Neural cell (in vitro differentiated cells): ENCODE measurements at regions not wholly inside any gene's neighbourhood (a gene's known extent, or its start where the extent isn't known, plus 50 kb on each side); places are given as distances from the start of the nearest gene placed in this dataset.

Experiments used
- H2AFZ ChIP-seq: fragments of 200-600, 300-800 bp; sonication (generic), shearing (Covaris generic); 2 replicates; pipeline ENCODE4 v1.6.0; 2014; ENCODE audit warnings: low read depth, mild to moderate bottlenecking, antibody characterized with exemption, low read length, moderate library complexity
- H3F3A ChIP-seq: fragments of 200-600 bp; shearing (Covaris generic); 2 replicates; pipeline ENCODE4 v1.6.1; 2016; ENCODE audit warnings: mild to moderate bottlenecking, moderate library complexity, mixed read lengths, antibody characterized with exemption, low read length; ENCODE audit not compliant: insufficient read depth, poor library complexity, severe bottlenecking
- H3K27ac ChIP-seq: fragments of 200-600, 300-800 bp; sonication (generic), shearing (Covaris generic); 2 replicates; pipeline ENCODE4 v1.5.1; 2014; ENCODE audit warnings: mild to moderate bottlenecking, low read length, moderate library complexity
- H3K27me3 ChIP-seq: fragments of 300-800, 200-600 bp; sonication (generic), shearing (Covaris generic); 2 replicates; pipeline ENCODE4 v1.6.0; 2014; ENCODE audit warnings: mild to moderate bottlenecking, low read depth, low read length, moderate library complexity; ENCODE audit not compliant: insufficient read depth
- H3K36me3 ChIP-seq: fragments of 300-800, 200-600 bp; sonication (generic), shearing (Covaris generic); 2 replicates; pipeline ENCODE4 v1.5.1; 2014; ENCODE audit warnings: mild to moderate bottlenecking, antibody characterized with exemption, low read length, moderate library complexity; ENCODE audit not compliant: insufficient read depth
- H3K4me2 ChIP-seq: fragments of 300-800, 200-600 bp; sonication (generic), shearing (Covaris generic); 2 replicates; pipeline ENCODE4 v1.6.0; 2014; ENCODE audit warnings: mild to moderate bottlenecking, low read length
- H3K4me3 ChIP-seq: fragments of 300-800, 200-600 bp; sonication (generic), shearing (Covaris generic); 2 replicates; pipeline ENCODE4 v1.5.1; 2014; ENCODE audit warnings: mild to moderate bottlenecking, low read length, moderate library complexity
- H3K79me2 ChIP-seq: fragments of 200-600 bp; shearing (Covaris generic); replicated peaks from 2 replicates; pipeline ENCODE4 v1.6.0; 2014; ENCODE audit warnings: mild to moderate bottlenecking, low read length, moderate library complexity; ENCODE audit not compliant: insufficient read depth
- H3K9ac ChIP-seq: fragments of 300-800, 200-600 bp; sonication (generic), shearing (Covaris generic); 2 replicates; pipeline ENCODE4 v1.6.1; 2016; ENCODE audit warnings: mild to moderate bottlenecking, low read length, mixed read lengths
- H3K9me2 ChIP-seq: fragments of 200-600 bp; shearing (Covaris generic); 2 replicates; pipeline ENCODE4 v1.6.1; 2016; ENCODE audit warnings: mild to moderate bottlenecking, low read length, mixed read lengths; ENCODE audit not compliant: insufficient read depth
- H3K9me3 ChIP-seq: fragments of 200-600, 300-800 bp; sonication (generic), shearing (Covaris generic); 2 replicates; pipeline ENCODE4 v1.6.1; 2016; ENCODE audit warnings: mild to moderate bottlenecking, mixed run types, low read length, moderate library complexity, mixed read lengths
- H4K20me1 ChIP-seq: fragments of 200-600 bp; shearing (Covaris generic); 2 replicates; pipeline ENCODE4 v1.6.1; 2016; ENCODE audit warnings: mild to moderate bottlenecking, mixed run types; ENCODE audit not compliant: insufficient read depth
- CTCF ChIP-seq: fragments of 450-650 bp; IDR thresholded peaks from 2 replicates; pipeline ENCODE4 v1.5.1; 2014; ENCODE audit warnings: antibody characterized with exemption, mild to moderate bottlenecking, moderate library complexity; ENCODE audit not compliant: poor library complexity, severe bottlenecking
- EP300 ChIP-seq: fragments of 450-650 bp; conservative IDR thresholded peaks from 2 replicates; pipeline ENCODE4 v1.6.1; 2014; ENCODE audit warnings: antibody characterized with exemption, mild to moderate bottlenecking, moderate library complexity; ENCODE audit not compliant: poor library complexity, severe bottlenecking
- EZH2 ChIP-seq: fragments of 200-600, 300-800 bp; shearing (Covaris generic), sonication (generic); IDR thresholded peaks from 2 replicates; pipeline ENCODE4 v1.6.1; 2014; ENCODE audit warnings: antibody characterized with exemption, low read length, borderline replicate concordance, mild to moderate bottlenecking; ENCODE audit not compliant: insufficient read depth, poor library complexity, severe bottlenecking
- MXI1 ChIP-seq: fragments of 450-650 bp; conservative IDR thresholded peaks from 2 replicates; pipeline ENCODE4 v1.6.1; 2014; ENCODE audit warnings: antibody characterized with exemption, mild to moderate bottlenecking; ENCODE audit not compliant: poor library complexity, severe bottlenecking
- POLR2AphosphoS5 ChIP-seq: IDR thresholded peaks from 2 replicates; pipeline ENCODE4 v1.6.1; 2012
- RAD21 ChIP-seq: fragments of 450-650 bp; conservative IDR thresholded peaks from 2 replicates; pipeline ENCODE4 v1.6.1; 2014; ENCODE audit warnings: antibody characterized with exemption, mild to moderate bottlenecking, moderate library complexity
- REST ChIP-seq: IDR thresholded peaks from 2 replicates; pipeline ENCODE4 v1.6.1; 2012; ENCODE audit warnings: borderline replicate concordance
- SMC3 ChIP-seq: fragments of 450-650 bp; conservative IDR thresholded peaks from 2 replicates; pipeline ENCODE4 v1.6.1; 2014; ENCODE audit warnings: antibody characterized with exemption, mild to moderate bottlenecking, moderate library complexity; ENCODE audit not compliant: poor library complexity
- TAF1 ChIP-seq: IDR thresholded peaks from 2 replicates; pipeline ENCODE4 v1.6.1; 2012; ENCODE audit warnings: low read depth

- no peak overlapping the region for H3K4me2 ChIP-seq
- no peaks in the 10 kb centered on the region for H3K9me3 ChIP-seq
- H4K20me1 ChIP-seq = no peaks in the 10 kb centered on the region
- no peaks in the 10 kb centered on the region for H3F3A ChIP-seq
- no peaks in the 10 kb centered on the region for H3K79me2 ChIP-seq
- no peak overlapping the region for H3K4me3 ChIP-seq
- H3K9me2 ChIP-seq = no peaks in the 10 kb centered on the region
- H3K27ac ChIP-seq = no peak overlapping the region
- no peaks in the 10 kb centered on the region for H3K36me3 ChIP-seq
- no peak for TF ChIP-seq REST
- TF ChIP-seq EP300 = no peak
- no peak for TF ChIP-seq POLR2AphosphoS5
- no peak for TF ChIP-seq TAF1
- TF ChIP-seq SMC3 = no peak
- TF ChIP-seq MXI1 = no peak
- no peak for TF ChIP-seq RAD21
- no peak for TF ChIP-seq EZH2
- no peak for TF ChIP-seq CTCF
- H3K9ac ChIP-seq = no peak overlapping the region
- H2AFZ ChIP-seq = no peak overlapping the region
- no peaks in the 10 kb centered on the region for H3K27me3 ChIP-seq
Measured at GRCh38 chr2:150978053-150978452, 283.6 kb downstream of the RBM43 start.

GRCh38 chr2:150977296-150977695 is 284.4 kb downstream of the RBM43 start:
- H3K4me2 ChIP-seq = no peak overlapping the region
- TF ChIP-seq TAF1 (no peak), EP300 (no peak), POLR2AphosphoS5 (no peak), RAD21 (no peak), MXI1 (no peak), EZH2 (no peak), CTCF (no peak), REST (no peak), SMC3 (no peak)
- no peaks in the 10 kb centered on the region for H4K20me1 ChIP-seq
- no peaks in the 10 kb centered on the region for H3K36me3 ChIP-seq
- H3F3A ChIP-seq = no peaks in the 10 kb centered on the region
- no peak overlapping the region for H2AFZ ChIP-seq
- no peaks in the 10 kb centered on the region for H3K27me3 ChIP-seq
- no peak overlapping the region for H3K27ac ChIP-seq
- no peaks in the 10 kb centered on the region for H3K79me2 ChIP-seq
- H3K9me3 ChIP-seq = no peaks in the 10 kb centered on the region
- no peak overlapping the region for H3K4me3 ChIP-seq
- H3K9me2 ChIP-seq = no peaks in the 10 kb centered on the region
- H3K9ac ChIP-seq = no peak overlapping the region
